ENCODE measurements at regions not wholly inside any gene's neighbourhood (a gene's known extent, or its start where the extent isn't known, plus 50 kb on each side); places are given as distances from the start of the nearest gene placed in this dataset.

- TF ChIP-seq POLR2A (IDR thresholded peaks at IDR 0.05; ENCODE audit: low read depth, low read length) (no peak), POLR2AphosphoS5 (IDR thresholded peaks at IDR 0.05; ENCODE audit: low read depth, low read length) (no peak), TAF1 (IDR thresholded peaks at IDR 0.05; ENCODE audit: borderline replicate concordance, low read depth, low read length) (no peak)
Measured at GRCh38 chr9:75754080-75754479, 136.4 kb upstream of the PCSK5 start.

Data from GM12892 (cell line).